ENCODE measurements at regions not wholly inside any gene's neighbourhood (a gene's known extent, or its start where the extent isn't known, plus 50 kb on each side); places are given as distances from the start of the nearest gene placed in this dataset.
"Not testable (repeated sequence)": the region's sequence is repeated elsewhere in the genome, so short reads cannot be mapped to it uniquely, and the experiment has no call there.

DNA sequence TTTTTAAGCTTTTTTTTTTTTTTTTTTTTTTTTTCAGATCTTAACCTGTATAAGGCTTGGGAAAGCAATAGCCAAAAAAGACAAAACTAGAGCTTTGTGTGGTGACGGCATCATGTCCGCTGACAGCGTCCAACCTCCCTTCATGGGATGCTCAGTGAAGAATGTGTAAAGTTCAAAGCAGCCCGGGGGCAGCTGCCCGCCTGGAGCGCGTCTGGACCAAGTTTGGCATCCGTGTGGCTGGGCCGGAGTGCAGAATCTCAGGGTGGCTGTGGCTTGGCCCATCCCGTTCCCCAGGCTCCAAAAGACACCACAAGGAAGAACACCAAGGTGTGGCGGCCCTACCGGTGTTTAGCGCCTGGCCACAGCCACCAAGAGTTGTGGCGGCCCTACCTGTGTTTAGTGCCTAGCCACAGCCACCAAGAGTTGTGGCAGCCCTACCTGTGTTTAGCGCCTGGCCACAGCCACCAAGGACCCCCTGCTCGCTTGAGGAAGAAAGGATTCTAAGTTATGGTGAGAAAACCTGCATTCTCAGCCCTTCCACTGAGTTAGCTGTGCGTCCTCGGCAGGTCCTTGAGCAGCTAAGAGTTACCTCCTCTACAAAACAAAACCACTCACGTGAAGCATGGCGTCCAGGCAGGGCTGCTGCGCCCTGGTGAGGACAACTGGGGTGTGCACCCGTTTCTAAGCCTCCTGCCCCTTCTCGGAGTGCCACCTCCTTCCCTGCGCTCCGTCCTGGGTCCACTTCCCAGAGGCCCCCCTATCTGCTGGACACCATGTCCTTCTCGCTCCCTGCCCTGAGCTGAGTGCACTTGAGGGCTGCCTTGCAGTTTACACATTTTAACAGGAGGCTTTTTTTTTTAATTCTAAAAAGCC, 103.6 kb upstream of the SALL3 start:
- no peak overlapping the region for H3K4me3 ChIP-seq (ENCODE audit: low read depth, low read length)
- TF ChIP-seq, protein P1, sequence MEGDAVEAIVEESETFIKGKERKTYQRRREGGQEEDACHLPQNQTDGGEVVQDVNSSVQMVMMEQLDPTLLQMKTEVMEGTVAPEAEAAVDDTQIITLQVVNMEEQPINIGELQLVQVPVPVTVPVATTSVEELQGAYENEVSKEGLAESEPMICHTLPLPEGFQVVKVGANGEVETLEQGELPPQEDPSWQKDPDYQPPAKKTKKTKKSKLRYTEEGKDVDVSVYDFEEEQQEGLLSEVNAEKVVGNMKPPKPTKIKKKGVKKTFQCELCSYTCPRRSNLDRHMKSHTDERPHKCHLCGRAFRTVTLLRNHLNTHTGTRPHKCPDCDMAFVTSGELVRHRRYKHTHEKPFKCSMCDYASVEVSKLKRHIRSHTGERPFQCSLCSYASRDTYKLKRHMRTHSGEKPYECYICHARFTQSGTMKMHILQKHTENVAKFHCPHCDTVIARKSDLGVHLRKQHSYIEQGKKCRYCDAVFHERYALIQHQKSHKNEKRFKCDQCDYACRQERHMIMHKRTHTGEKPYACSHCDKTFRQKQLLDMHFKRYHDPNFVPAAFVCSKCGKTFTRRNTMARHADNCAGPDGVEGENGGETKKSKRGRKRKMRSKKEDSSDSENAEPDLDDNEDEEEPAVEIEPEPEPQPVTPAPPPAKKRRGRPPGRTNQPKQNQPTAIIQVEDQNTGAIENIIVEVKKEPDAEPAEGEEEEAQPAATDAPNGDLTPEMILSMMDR (conservative IDR thresholded peaks at IDR 0.05; ENCODE audit: low read depth, low read length), result no peak
- DNase-seq (ENCODE audit: low read depth), result no peak

DNA sequence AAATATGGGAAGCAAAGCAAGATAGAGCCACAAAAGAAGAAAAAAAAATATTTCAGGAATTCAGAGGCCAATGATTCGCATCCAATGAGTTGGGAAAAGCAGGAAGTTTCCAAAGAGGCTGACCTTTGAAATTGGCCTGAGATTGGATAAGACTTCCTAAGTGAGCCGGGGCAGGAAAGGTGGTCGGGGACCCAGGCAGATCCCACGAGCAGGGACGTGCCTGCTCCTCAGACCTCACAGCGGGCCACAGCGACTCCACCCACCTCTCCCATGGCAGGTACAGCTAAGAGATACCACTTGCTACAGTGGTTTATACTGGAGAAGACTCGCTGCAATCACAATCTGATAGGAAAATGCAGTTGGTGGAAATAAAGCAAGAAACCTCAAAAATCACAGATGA, 102.8 kb upstream of the SALL3 start:
- TF ChIP-seq, protein P1 (conservative IDR thresholded peaks at IDR 0.05; ENCODE audit: low read depth, low read length), result no peak
- no peak for DNase-seq (ENCODE audit: low read depth)
- no peak overlapping the region for H3K4me3 ChIP-seq (ENCODE audit: low read depth, low read length)

DNA sequence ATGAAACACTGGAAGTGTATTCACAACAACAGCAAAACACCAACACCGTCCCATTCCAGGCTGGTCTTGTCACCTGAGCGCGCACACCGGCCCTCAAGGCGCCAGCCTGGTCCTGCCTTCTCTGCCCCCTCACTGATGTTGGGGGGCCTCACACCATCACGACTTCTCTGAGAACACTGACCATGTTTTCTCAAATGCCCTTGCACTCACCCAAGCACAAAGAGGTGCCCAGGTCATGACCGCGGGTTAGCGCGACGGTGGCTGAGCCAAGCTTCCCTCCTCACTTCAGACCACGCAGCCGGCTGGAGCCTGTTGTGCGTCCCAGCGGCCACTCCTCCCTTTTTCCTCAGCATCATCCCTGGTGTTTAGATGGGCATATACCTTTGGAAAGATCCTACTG, 101.3 kb upstream of the SALL3 start:
- TF ChIP-seq, protein P1 (conservative IDR thresholded peaks at IDR 0.05; ENCODE audit: low read depth, low read length), result no peak
- DNase-seq (ENCODE audit: low read depth), result no peak
- H3K4me3 ChIP-seq (ENCODE audit: low read depth, low read length), result no peak overlapping the region

DNA sequence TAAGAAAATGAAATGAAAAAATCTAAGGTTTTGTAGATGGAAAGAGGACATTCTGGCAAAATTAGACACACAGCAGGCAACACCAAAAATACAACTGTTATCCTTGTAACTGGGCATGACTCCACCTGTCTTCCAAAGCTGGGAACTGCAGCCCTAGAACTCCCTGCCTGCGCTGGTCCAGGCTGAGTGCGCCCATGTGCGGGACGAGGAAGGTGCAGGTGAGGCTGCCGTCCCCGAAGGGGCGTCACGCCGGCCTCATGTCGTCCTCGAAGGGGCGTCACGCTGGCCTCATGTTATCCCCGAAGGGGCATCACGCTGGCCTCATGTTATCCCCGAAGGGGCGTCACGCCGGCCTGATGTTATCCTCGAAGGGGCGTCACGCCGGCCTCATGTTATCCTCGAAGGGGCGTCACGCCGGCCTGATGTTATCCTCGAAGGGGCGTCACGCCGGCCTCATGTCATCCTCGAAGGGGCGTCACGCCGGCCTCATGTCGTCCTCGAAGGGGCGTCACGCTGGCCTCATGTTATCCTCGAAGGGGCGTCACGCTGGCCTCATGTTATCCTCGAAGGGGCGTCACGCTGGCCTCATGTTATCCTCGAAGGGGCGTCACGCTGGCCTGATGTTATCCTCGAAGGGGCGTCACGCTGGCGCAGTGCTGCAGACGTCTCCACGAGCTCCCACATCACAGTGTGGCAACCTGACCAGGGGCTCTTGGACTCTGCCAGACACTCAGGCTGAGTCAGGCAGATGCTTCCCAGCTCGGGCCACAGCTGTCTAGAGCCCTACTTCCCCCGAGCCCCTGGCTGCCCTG, 100.3 kb upstream of the SALL3 start:
- DNase-seq (ENCODE audit: low read depth); H3K4me3 ChIP-seq (ENCODE audit: low read depth, low read length): not testable (repeated sequence)
- TF ChIP-seq, protein P1 (conservative IDR thresholded peaks at IDR 0.05; ENCODE audit: low read depth, low read length), result peak; percentile 12

DNA sequence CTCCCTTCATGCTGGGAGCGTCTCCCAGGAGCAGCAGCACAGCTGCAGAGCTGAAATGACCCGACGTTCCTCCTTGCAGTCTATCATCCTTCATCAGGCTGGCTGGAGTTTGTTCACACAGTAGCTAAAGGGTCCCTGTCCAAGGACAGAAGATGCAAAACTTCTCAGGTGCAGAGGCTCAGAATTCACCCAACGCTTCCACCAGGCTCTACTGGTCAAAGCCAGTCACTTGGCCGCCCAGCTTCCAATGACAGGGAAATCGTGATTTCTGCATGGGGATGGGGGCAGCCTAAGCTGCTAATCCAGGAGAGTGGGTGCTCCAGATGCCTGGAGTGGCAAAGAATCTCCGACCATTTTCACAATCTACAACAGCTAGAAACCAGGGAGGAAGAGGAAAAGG, 97.0 kb upstream of the SALL3 start:
- H3K4me3 ChIP-seq (ENCODE audit: low read depth, low read length), result no peak overlapping the region
- DNase-seq (ENCODE audit: low read depth), result no peak
- TF ChIP-seq, protein P1 (conservative IDR thresholded peaks at IDR 0.05; ENCODE audit: low read depth, low read length), result no peak

DNA sequence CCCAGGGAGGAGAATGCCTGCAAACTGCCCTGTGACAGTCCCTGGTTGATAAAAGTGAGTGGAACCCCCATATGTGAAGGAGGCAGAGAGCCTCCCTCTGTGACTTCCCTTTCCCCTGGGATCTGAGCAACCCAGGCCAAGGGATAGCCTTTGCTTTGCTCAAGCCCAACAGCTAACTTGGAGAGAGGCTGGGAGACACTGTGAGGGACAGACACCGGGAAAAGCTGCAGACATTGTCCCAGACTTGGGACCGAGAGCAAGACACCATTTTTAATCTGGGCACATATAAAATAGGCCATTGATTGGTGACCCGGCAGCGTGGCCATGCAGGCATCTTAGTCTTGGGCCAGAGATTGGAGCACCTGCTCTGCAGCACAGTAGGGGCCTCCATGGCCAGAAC, 96.1 kb upstream of the SALL3 start:
- DNase-seq (ENCODE audit: low read depth), result no peak
- no peak overlapping the region for H3K4me3 ChIP-seq (ENCODE audit: low read depth, low read length)
- TF ChIP-seq, protein P1 (conservative IDR thresholded peaks at IDR 0.05; ENCODE audit: low read depth, low read length), result no peak
